ENCODE measurements at regions not wholly inside any gene's neighbourhood (a gene's known extent, or its start where the extent isn't known, plus 50 kb on each side); places are given as distances from the start of the nearest gene placed in this dataset.

- TF ChIP-seq RAD21 (IDR thresholded peaks at IDR 0.05; ENCODE audit: low read depth) = no peak
- TF ChIP-seq FOXM1 (IDR thresholded peaks at IDR 0.05; ENCODE audit: borderline replicate concordance, low read depth) = no peak
- TF ChIP-seq USF1 (IDR thresholded peaks at IDR 0.05) = no peak
- TF ChIP-seq CREB1 (IDR thresholded peaks at IDR 0.05; ENCODE audit: low read depth) = no peak
- no peak for TF ChIP-seq TCF12 (IDR thresholded peaks at IDR 0.05; ENCODE audit: low read depth)
- TF ChIP-seq EP300 (IDR thresholded peaks at IDR 0.05; ENCODE audit: borderline replicate concordance) = no peak
- TF ChIP-seq TAF1 (IDR thresholded peaks at IDR 0.05; ENCODE audit: low read depth) = no peak
- TF ChIP-seq REST (IDR thresholded peaks at IDR 0.05; ENCODE audit: low read depth) = no peak
- no peak for TF ChIP-seq YY1 (IDR thresholded peaks at IDR 0.05; ENCODE audit: low read depth)
- TF ChIP-seq CEBPB (IDR thresholded peaks at IDR 0.05) = no peak
- no peak for TF ChIP-seq NFIC (IDR thresholded peaks at IDR 0.05)
- TF ChIP-seq MAX (IDR thresholded peaks at IDR 0.05) = no peak
- no peak for TF ChIP-seq EGR1 (IDR thresholded peaks at IDR 0.05)
- TF ChIP-seq TEAD4 (IDR thresholded peaks at IDR 0.05) = no peak
- no peak for TF ChIP-seq ZBTB7A (IDR thresholded peaks at IDR 0.05; ENCODE audit: low read depth)
Observed at GRCh38 chr2:234793212-234793785, 158.5 kb upstream of the SH3BP4 start.

- TF ChIP-seq TEAD4 (IDR thresholded peaks at IDR 0.05) = no peak
- no peak for TF ChIP-seq REST (IDR thresholded peaks at IDR 0.05; ENCODE audit: low read depth)
- TF ChIP-seq RAD21 (IDR thresholded peaks at IDR 0.05; ENCODE audit: low read depth) = no peak
- TF ChIP-seq MAX (IDR thresholded peaks at IDR 0.05) = no peak
- no peak for TF ChIP-seq EGR1 (IDR thresholded peaks at IDR 0.05)
- no peak for TF ChIP-seq CREB1 (IDR thresholded peaks at IDR 0.05; ENCODE audit: low read depth)
- TF ChIP-seq CEBPB (IDR thresholded peaks at IDR 0.05) = no peak
Observed at GRCh38 chr2:234792621-234793022, 159.2 kb upstream of the SH3BP4 start.

GRCh38 chr2:234790380-234790779 lies 161.4 kb upstream of the SH3BP4 start:
- TF ChIP-seq RAD21 (IDR thresholded peaks at IDR 0.05; ENCODE audit: low read depth) = no peak
- no peak for TF ChIP-seq REST (IDR thresholded peaks at IDR 0.05; ENCODE audit: low read depth)
- TF ChIP-seq TAF1 (IDR thresholded peaks at IDR 0.05; ENCODE audit: low read depth) = no peak
- no peak for TF ChIP-seq CREB1 (IDR thresholded peaks at IDR 0.05; ENCODE audit: low read depth)
- no peak for TF ChIP-seq MAX (IDR thresholded peaks at IDR 0.05)
- no peak for TF ChIP-seq EGR1 (IDR thresholded peaks at IDR 0.05)
- TF ChIP-seq YY1 (IDR thresholded peaks at IDR 0.05; ENCODE audit: low read depth) = no peak
- no peak for TF ChIP-seq ZBTB7A (IDR thresholded peaks at IDR 0.05; ENCODE audit: low read depth)
- TF ChIP-seq EP300 (IDR thresholded peaks at IDR 0.05; ENCODE audit: borderline replicate concordance) = no peak
- no peak for TF ChIP-seq TCF12 (IDR thresholded peaks at IDR 0.05; ENCODE audit: low read depth)
- TF ChIP-seq CEBPB (IDR thresholded peaks at IDR 0.05) = no peak
- no peak for TF ChIP-seq TEAD4 (IDR thresholded peaks at IDR 0.05)

GRCh38 chr2:234789556-234790325 lies 162.1 kb upstream of the SH3BP4 start:
- TF ChIP-seq TAF1 (IDR thresholded peaks at IDR 0.05; ENCODE audit: low read depth) (no peak), ZBTB7A (IDR thresholded peaks at IDR 0.05; ENCODE audit: low read depth) (no peak), TCF12 (IDR thresholded peaks at IDR 0.05; ENCODE audit: low read depth) (no peak), USF1 (IDR thresholded peaks at IDR 0.05) (no peak), YY1 (IDR thresholded peaks at IDR 0.05; ENCODE audit: low read depth) (no peak), EP300 (IDR thresholded peaks at IDR 0.05; ENCODE audit: borderline replicate concordance) (no peak), RAD21 (IDR thresholded peaks at IDR 0.05; ENCODE audit: low read depth) (no peak), EGR1 (IDR thresholded peaks at IDR 0.05) (no peak), CEBPB (IDR thresholded peaks at IDR 0.05) (no peak), REST (IDR thresholded peaks at IDR 0.05; ENCODE audit: low read depth) (no peak), NFIC (IDR thresholded peaks at IDR 0.05) (no peak), MAX (IDR thresholded peaks at IDR 0.05) (no peak), FOXM1 (IDR thresholded peaks at IDR 0.05; ENCODE audit: borderline replicate concordance, low read depth) (no peak), TEAD4 (IDR thresholded peaks at IDR 0.05) (no peak), CREB1 (IDR thresholded peaks at IDR 0.05; ENCODE audit: low read depth) (no peak)
